ENCODE measurements at regions not wholly inside any gene's neighbourhood (a gene's known extent, or its start where the extent isn't known, plus 50 kb on each side); places are given as distances from the start of the nearest gene placed in this dataset.

- DNase-seq, result no peak
Observed at GRCh38 chr16:6160871-6161270, 1063.3 kb upstream of the EEF2KMT start.

GRCh38 chr16:6160303-6160702 lies 1062.7 kb upstream of the EEF2KMT start:
- no peak for DNase-seq

- no peak for DNase-seq
Observed at GRCh38 chr16:6157806-6158205, 1060.2 kb upstream of the EEF2KMT start.

GRCh38 chr16:6155271-6155670 lies 1057.7 kb upstream of the EEF2KMT start:
- no peak for DNase-seq

GRCh38 chr16:6153901-6154300 lies 1056.3 kb upstream of the EEF2KMT start:
- no peak for DNase-seq

DNA sequence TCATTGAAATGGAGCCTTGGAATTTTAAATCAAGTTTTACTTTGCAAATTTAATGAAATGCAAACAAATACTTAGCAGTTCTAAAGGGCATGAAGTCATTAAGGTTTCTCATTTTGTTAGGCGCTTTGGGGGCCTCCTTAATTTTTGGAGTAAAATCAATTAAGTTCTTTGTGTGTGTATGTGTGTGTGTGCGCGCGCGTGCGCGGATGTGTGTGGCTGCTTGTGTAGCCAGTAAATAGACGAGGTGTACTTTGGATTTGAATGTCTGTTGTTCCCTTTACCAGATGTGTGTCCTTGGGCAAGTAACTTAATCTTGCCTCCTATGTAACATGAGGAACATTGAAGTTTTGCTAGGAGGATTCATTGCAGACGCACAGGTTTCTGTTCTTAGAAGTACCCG lies 1051.4 kb upstream of the EEF2KMT start:
- DNase-seq, result no peak

- no peak for DNase-seq
Observed at GRCh38 chr16:6148361-6148760, 1050.8 kb upstream of the EEF2KMT start.

GRCh38 chr16:6146874-6147425 lies 1049.4 kb upstream of the EEF2KMT start:
- no peak for DNase-seq

- no peak for DNase-seq
Observed at GRCh38 chr16:6146356-6146755, 1048.8 kb upstream of the EEF2KMT start.

DNA sequence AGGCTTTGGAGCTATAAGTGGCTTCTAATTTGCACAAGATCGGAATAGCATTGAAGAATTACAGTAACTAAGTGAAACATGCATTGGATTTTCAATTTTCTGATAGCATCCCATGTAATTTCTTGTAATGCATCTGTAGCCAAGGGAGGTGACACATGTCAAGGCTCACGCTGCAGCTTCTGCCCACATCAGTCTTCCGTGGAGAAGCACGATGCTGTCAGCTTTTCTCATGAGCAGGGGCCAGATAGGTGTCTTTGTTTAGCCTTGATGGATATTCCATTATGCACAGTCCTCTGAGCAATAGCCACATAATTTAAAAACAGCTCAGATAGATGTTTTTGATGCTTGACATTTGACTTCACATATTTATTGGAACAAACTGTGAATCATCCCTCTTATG lies 1046.9 kb upstream of the EEF2KMT start:
- DNase-seq, result no peak

DNA sequence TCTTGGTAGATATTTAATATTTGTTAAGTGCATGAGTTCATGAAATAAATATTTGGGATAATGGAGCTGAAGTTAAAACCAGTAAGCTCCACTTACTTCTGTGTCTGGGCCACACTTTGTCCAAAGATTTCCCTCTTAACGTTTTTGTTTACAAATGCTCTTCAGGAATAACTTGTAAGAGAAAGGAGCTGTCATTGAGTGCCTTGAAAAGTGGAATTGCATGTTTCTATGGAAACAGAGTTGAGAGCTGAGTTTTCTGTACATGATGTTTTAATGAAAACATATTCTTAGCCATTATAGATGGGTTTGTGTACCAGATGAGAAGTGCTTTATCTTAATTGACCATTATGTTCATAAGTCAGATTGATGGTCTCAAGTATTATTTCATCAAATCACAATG lies 1045.4 kb upstream of the EEF2KMT start:
- no peak for DNase-seq

DNA sequence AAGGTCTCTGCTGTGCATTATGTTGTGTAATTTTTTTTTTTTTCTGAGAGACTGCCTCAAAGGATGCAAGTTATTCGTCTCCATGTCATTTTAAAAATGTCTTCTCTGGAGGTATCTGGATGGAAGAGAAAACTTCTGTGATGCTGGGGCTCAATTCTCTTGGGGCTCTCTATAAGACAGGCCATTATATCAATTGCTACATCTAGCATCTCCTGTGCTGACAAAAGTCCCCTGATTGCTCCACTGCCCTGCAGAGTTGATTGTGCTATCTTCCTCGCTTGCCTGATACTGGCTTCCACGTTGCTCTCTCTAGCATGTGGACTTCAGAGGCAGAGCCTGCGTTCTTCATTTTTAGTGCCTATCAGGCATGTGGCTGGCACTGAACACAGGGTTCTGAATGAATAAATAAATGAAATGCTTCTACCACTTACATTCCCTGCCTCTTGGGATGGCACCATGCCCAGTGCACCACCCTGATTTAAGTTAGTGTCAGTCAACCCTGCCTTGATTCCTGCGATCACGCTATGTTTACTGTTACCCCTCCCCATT lies 1035.5 kb upstream of the EEF2KMT start:
- no peak for DNase-seq

DNA sequence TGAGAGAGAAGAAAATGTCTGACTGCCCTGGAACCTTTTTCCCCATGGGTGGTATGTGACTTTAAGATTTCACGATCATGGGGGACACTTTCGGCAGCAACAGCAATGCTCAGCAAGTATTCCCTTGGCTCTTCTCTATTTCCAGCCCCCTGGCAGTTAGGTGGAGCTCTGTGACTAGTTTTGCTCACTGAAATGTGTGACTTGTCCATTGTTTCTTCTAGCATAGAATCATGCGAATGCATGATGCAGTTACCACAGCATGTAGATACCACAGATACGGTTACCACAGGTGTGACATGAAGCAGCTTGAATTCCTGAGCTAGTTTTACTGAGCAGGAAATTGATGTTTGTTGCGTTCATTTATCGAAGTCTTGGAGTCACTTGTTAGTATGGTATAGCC lies 1034.5 kb upstream of the EEF2KMT start:
- DNase-seq, result no peak

- DNase-seq, result no peak
Observed at GRCh38 chr16:6131526-6132050, 1034.0 kb upstream of the EEF2KMT start.

DNA sequence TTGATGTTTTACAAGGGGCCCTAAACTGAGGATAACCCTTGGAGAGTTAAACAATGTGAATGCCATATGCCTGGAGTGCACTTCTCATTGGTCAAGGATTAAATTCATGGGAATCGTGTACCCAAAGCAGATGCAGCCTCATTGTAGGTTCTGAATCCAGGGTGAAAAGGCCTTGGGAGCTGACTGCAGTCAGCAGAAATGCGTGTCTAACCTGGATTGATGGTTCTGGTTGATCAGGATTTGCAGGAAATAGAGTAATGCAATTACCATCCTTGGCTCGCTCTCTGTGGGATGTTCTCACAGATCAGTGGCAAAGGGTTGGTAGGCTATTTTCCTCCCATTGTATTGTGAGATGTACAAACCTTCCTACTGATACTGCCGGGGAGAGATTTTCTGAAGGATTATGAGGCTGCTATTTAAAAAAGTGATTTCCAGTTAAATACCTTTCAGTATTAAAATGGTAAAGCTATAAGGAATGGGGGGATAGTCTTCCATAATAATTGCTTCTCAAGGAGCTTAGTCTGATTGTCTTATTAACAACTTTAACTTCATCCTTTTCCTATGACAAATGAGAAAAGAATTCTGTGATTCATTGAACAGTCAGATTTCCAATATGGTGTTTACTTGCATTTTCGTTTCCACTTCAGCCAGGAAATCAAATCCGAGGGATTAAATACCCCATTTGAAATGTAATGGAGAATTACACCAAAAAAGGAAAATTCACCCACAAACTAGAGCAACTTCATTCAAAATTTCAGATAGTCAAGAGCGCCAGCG lies 1028.1 kb upstream of the EEF2KMT start:
- no peak for DNase-seq

DNA sequence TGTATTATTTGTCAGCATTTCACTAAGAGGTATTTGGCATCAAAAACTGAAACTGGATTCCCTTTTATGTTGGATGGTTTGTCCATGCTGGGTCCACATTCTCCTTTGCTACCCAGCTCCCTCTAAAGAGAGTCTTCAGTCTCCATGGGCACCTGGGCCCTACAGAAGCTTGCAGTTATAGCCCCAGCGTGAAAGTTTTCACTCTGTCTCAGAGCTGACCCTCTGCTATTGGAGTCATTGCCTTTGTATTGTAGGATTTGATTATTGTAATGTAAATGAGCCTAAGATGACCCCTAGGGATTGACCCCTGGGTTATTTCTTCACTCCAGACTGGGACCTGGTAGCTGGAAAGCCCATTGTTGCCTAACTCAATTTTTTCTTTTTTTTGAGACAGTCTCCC lies 1026.5 kb upstream of the EEF2KMT start:
- DNase-seq, result no peak

DNA sequence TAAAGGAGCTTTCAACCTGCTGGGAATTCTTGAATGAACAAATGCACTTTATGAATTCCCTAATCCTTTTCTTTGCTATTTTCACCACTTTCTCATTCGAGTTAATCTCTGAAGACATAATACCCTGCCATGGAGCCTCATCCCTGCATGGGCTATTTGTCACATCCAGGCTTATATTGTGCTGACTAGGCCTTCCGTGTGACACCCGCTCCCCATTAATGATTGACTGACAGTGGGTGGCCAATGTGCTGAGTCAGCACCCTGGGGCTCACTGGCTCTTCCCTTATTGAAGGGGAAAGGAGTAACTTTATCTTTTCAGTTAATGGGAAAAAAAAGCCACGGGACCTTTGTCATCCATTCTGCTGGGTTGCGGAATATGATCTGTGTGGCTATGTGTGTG lies 1024.8 kb upstream of the EEF2KMT start:
- DNase-seq, result no peak

DNA sequence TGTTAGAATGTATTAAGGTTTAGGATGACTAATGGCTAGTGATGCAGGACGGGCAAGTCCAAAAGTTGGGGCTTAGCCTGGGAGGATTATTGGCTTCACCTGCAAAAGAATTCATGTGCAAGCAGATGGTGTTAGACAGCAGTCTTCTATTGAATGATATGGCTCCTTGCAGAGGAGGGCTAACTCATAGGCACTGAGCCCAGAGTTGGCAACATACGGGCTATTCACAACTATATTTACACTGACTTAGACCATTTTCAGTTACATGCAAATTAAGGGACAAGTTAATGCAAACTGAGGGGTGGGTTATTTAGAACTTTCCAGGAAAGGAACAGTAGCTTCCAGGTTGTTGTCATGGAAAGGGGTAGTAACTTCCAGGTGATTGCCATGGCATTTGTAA lies 1017.1 kb upstream of the EEF2KMT start:
- DNase-seq, result no peak

DNA sequence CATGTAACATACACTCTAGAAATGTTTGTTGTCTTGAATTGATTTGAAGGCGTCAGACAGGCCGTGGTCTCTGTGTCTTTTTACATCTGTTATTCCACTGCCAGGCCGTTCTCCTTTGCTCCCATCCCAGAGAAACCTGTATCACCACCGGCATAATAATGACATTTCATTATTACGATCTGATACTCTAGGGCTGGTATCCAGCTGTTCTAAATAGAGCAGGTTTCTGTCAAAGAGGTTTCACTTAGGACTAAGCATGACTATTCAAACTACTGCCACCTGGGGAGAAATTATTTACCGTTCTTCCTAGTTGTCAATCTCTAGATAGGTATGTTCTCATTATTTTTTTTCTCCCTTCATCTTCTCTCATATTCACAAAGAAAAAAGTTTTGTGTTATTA lies 1016.2 kb upstream of the EEF2KMT start:
- no peak for DNase-seq

- DNase-seq, result no peak
Observed at GRCh38 chr16:6112700-6113099, 1015.1 kb upstream of the EEF2KMT start.

GRCh38 chr16:6111390-6111789 lies 1013.8 kb upstream of the EEF2KMT start:
- DNase-seq, result no peak

GRCh38 chr16:6110346-6110745 lies 1012.8 kb upstream of the EEF2KMT start:
- DNase-seq, result no peak

DNA sequence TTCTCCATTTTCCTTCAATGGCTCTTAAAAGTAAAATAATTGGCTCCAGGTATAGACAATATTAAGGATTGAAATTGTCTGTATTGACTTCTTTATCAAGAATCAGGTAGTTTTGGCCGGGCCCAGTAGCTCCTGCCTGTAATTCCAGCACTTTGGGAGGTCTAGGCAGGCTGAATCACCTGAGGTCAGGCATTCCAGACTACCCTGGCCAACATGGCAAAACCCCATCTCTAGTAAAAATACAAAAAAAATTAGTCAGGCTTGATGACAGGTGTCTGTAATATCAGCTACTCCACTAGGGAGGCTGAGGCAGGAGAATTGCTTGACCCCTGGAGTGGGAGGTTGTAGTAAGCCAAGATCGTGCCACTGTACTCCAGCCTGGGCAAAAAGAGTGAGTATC lies 1008.5 kb upstream of the EEF2KMT start:
- DNase-seq, result no peak

DNA sequence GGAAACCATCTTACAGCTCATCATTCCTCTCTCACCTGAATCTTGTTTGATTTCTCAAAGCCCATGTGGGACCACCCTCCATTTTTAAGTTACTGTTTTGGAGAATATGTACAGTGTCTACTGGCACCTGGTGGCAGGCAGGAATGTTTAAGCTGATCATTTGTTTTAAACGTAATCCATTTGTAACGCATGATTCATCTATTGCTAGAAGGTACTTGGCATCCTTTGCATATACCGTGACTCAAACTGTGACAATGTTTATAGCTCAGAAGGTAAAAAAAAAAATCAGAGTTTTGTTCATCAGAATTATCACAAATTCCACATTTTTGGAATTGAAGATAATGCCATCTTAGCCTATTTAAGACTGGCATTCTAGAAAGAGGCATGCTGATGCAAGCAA lies 1007.5 kb upstream of the EEF2KMT start:
- DNase-seq, result no peak

DNA sequence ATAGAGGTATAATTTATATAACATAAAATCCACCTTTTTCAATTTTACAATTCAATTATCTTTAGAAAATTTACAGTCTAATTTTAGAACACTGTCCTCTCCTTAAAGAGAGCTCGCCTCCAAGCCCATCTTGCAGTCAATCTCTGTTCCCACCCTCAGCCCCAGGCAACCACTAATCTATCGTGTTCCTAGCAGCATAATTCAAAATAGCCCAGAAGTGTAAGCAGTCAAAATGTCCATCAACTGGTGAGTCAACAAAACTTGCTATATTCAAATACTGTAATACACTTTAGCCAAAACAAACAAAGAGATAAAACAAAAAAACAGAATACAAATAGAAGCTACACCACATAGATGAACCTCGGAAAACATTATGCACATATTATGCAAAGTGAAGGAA lies 1006.8 kb upstream of the EEF2KMT start:
- no peak for DNase-seq
